Inflammatory macrophage (primary cell): ENCODE measurements at regions not wholly inside any gene's neighbourhood (a gene's known extent, or its start where the extent isn't known, plus 50 kb on each side); places are given as distances from the start of the nearest gene placed in this dataset.

Source experiments
- DNase-seq, 2 donors: peaks; one replicate each; pipeline ENCODE4 v3.0.0-alpha.2; 2020 to 2022

DNA sequence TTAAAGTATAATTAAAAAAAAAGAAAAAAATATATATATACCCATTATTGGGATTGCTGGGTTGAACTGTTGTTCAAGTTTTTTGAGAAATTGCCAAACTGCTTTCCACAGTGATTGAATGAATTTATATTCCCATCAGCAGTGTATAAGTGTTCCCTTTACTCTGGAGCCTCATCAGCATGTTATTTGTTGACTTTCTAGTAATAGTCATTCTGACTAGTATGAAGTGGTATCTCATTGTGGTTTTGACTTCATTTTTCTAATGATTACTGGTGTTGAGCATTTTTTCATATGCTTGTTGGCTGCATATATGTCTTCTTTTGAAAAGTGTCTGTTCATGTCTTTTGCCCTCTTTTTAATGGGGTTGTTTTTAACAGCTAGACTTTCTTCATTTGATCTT, 1260.8 kb upstream of the GJE1 start:
- no peak for DNase-seq

DNA sequence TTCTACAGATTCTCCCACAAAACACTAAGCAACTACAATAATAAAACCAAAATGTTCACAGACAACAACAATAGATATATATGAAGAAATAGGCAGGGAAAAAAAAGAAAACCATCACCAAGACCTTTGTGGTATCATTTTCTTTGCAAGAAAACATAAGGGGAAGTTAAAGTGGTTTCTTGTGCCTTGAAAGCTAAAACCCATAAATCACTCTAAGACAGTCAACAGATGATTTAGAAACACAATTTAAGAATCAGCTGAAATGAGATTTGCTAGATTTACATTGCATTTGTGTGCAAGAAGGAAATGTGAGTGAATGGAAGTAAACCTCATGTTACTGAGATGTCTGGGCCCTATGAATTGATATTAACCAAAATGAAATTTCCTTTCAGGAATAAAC, 1265.4 kb upstream of the GJE1 start:
- DNase-seq: no peak

DNA sequence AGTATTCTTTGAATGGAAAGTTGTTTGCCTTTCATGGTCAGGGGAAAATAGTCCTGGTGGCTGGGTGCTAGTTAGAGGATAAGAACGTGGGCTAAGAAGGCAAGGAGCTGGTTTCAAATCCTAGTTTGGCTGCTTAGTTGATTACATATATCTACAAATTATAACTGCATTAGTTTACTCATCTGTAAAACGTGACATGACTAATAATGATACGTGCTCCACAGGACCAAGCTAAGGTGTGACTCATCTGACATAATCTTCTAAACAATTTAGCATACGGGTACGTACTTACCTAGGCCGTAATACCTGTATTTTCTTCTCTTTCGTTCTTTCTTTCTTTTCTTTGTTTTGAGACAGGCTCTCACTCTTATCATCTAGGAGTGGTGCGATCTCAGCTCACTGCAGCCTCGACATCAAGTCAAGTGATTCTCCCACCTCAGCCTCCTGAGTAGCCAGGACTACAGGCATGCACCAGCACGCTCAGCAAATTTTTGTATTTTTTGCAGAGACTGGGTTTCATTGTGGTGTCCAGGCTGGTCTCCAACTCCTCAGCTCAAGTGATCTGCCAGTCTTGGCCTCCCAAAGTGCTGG, 1274.2 kb upstream of the GJE1 start:
- DNase-seq: no peak

DNA sequence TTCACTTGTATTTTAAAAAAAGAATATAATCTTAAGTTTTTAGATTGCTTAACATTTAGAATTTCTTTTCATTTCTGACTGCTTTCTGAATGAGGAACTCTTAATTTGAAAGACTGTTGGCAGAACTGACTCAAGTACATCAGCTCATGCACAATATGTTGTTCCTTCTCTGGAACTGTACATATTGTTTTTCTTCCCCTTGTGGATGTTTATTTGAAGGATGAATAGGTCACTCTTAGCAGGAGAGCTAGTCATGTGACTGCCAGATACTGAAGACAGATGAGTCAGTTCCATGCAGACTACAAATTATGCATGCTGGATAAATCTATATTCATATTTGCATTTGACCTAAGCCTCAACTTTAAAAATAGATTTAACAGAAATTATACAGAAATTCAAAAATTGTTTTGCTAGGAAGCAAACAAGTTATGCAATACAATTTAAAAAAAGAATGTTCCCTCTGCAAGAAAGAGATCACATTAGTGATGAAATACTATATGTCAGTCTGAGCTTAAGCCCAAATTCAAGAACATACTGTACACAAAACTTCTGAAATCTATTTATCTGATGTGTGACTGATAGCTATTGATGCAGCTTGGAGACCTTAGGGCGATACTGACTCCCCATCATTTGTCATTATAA, 1274.9 kb upstream of the GJE1 start:
- DNase-seq: peak; percentile 77 to 84

DNA sequence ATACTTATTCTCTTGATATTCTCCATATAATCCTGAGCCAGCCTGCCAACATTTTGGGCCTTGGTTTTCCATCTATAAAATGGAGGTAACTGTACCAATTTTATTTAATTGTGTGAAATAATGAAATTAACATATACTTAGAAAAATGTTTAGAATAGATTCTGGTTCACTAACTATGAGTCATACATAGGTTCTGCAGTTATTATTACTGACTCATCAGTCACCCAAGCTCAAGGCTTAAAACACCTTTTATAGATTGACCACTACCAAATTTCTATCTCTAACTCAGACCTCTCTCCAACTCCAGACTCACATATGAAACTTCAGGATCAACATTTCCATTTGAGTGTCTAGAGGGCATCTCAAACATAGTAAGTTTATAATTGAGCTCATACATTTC, 1277.2 kb upstream of the GJE1 start:
- DNase-seq: no peak

DNA sequence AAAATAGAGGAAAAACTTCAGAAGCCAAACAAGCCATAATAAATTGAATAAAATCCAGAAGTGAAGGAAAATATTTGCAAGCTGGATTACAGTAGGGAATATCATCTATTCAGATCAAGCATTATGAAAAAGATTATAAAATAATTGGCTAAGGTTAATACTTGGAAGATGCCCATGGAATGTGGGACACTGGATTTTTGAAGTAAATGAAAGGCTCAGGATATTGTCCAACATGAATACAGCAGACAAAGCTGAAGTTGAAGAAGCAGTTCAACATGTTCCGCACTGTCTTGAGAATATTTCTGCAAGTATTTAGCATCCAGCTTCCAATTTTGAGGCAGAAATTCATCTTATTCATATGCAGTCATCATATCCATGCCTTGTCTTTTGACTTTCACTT, 1278.4 kb upstream of the GJE1 start:
- DNase-seq: no peak

DNA sequence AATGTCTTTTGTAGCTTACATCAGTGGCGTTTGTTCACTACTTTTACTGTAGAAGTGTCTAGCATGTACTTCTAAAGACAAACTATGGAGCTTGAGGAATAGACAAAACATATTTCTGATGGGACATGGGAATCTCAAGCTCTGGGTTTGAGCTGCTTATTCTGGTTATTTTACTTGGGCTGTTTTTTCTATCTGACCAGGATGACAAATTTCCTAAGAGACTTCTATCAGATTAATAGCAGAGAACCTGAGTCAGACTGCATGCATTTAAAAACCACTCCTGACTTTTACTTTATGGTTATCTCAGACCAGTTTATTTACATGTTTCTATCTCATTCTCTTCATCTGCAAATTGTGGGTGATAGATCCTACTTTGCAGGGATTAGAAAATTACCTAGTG, 1282.3 kb upstream of the GJE1 start:
- DNase-seq: no peak

DNA sequence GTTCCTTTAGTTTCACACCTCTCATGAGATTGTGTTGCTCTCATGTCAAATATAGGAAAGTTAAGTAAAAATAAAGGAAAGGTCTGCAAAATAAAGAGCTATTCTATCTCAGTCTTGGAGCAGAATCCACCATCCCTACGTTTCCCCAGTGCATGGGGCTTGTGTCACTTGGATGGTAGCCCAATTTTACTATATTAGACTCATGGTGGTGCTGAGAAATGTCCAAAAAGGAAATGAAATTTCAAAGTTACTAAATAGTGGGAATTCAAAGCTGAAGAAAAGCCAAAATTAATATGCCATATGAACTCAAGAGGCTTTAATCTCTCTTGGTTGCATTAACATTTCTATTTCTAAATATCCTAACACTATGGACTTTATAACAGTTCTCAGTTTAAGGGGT, 1283.3 kb upstream of the GJE1 start:
- DNase-seq: no peak

DNA sequence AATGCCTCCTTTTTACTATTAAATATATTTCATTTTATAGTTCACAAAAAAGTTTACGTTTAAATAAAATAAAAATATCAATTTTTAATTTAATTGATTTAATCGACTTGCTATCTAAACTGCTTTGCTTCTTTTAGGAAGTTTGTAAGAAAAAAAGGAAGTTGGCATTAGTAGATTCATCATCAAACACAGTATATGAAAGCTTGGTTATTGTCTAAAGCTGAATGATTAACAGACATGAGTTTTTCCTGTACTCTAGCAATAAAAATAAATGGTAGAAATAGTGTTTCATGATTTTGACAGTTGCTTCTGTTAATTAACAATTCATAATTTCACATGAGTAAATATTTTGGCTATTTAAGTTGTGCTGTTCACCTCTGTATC, 1285.5 kb upstream of the GJE1 start:
- DNase-seq: peak in 1 of 2 donors; percentile 31

DNA sequence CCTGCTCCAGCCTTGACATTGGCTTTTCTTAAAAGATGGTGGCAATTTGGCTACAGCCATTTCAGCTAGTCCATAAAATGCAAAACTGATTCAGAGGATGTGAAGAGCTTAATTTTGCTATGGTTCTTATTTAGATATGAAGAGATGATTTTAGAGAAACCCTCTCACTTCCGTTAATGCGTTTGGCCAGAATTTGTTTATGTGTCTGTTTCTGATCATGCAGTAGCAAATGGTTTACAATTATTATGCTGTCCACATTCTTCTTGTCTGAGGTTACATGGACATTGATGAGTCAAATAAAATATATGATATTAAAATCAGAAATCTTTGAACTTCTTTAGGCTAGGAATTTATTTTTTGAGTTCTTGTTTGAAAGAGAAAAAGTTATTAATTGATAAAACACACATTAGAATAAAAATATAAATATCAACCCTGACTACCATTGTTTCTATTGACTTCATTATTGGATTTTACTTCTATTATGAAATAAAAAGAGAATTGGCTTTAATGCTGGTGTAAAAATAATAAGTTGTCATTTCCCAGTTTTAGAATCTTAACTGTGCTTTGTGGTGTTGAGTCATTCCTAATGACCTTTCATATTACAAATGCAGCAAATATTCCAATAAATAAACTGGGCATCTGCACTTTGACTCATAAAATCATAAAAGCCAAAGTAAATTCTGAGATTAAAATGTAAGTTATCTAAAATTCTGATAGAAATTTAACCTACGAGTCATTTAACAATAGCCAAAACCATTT, 1286.0 kb upstream of the GJE1 start:
- no peak for DNase-seq

DNA sequence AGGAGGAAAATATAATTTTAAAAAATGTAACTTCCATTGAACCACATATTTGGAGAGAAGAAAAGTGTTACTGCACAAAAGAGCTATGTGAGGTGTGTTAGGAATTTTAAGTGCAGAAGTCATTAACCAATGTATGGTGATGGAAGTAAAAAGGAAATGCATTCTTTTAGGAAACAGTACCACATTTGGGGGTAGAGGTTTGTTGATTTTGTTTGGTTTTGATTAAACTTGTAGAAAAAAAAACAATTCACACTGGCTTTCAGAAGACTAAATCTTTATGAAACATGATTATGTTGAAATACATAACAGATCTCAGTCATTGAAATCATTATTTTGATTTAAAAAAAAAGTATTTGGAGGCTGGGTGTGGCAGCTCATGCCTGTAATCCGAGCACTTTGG, 1287.0 kb upstream of the GJE1 start:
- DNase-seq: no peak

DNA sequence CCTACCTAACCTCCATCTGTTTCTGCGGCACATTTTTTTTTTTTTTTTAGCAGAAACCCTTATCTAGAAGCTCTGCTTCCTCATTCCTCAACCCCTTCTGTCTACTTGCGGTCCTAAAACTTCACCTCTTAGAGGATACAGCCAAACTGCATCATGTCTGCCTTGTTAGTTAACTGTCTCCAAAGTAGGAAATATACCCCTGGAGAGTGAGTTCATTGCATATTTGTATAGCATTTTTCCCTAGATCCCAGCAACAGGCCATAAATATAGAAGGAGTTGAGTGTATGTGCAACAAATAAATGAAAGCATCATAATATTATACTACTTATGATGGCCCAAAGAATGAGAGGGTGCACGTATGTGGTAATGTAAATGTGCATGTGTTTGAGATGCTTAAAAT, 1288.6 kb upstream of the GJE1 start:
- no peak for DNase-seq

DNA sequence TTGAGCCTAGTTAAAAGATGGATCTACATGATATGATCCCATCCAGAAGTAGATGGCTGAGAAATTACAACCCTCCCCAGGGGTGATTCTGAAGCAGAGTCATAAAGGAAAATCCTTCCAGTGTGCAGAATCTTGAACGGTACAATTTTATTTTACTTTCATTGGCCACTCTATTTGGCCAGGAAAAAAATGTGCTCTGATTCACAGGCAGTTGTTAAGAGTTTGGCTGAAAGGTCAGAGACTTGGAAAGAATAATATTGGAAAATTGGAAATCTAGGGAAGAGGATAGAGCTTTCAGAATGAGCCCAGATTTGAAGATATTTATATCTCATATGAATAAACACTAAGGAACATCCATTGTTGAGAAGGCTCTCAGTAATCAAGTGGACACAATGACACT, 1299.3 kb upstream of the GJE1 start:
- DNase-seq: no peak

DNA sequence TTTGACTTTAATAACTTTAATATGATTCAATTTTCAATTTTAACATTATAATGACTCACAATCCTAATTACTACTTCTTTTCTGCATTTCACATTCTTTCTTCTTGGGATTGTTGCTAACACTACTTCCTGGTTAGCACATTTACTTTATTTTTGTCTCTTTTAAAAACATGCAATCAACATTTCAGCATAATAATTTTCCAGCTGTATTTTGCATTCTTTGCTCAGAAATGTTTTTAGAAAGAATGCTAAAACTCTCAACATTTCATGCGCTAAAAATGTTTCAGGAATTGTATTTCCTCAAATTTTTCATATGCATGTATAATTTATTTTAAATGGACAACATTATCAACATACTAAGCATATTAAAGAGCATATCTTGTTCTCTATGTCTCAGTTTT, 1302.1 kb upstream of the GJE1 start:
- DNase-seq: no peak

DNA sequence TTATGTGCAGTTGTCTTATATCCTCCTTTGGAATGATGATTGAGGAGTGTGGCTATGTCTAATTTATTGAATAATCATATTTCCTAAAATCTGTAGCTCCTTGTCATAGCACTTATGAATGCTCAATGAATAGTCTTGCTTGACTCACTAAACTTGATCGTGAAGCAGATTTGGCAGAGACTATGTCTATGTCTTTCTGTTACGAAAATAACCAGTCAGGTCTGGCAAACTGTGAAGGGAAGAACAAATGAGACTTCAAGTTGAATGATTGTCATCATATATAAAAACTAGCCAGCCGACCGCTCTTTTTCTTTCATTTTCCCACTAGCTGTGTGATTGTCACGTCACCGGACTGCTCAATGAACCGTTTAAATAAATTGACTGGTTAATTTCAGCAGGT, 1303.9 kb upstream of the GJE1 start:
- DNase-seq: no peak

DNA sequence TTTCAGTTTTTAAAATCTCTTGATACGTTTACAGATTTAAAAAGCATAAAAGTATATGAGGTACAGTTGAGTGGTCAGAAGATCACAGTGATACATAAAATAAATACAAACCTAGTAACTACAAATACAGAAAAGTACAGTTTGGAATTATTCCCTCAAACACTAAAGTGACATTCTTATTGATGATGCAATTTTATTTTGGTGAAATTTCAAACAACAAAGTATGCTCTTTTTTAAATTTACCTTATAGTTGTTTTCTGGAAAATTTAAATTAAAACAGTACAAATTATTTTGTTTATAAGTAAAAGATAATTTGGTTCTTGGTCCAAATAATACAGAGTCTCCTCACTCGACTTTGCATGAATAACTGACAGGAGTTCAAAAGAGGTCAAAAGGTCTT, 1305.1 kb upstream of the GJE1 start:
- no peak for DNase-seq

DNA sequence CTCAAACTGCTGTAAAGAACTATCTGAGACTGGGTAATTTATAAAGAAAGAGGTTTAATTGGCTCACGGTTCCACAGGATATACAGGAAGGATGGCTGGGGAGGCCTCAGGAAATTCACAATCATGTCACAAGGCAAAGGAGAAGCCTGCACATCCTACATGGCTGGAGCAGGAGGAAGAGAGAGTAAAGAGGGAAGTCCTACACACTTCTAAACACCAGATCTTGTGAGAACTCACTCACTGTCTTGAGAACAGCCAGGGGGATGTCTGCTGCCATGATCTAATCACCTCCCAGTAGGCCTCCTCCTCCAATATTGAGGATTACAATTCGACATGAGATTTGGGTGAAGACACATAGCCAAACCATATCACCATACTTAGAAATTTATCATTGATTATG, 1307.0 kb upstream of the GJE1 start:
- DNase-seq: peak; percentile 57 to 75

DNA sequence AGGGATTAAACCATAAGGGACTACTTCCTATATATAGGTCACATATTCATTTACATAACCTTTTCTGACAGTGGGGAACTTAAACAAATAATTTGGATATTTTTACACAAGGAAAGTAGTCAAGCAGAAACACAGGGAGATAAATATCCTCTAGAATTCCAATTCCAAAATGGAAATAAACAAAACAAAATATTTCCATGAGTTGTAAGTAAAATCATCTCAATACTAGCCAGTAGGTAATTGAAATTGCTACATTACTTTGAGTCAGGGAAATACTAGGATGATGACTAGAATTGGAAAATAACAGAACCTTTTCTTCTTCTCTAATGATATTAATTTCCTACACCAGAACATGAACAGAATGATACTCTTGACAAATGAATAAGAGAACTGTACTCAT, 1308.1 kb upstream of the GJE1 start:
- DNase-seq: no peak

DNA sequence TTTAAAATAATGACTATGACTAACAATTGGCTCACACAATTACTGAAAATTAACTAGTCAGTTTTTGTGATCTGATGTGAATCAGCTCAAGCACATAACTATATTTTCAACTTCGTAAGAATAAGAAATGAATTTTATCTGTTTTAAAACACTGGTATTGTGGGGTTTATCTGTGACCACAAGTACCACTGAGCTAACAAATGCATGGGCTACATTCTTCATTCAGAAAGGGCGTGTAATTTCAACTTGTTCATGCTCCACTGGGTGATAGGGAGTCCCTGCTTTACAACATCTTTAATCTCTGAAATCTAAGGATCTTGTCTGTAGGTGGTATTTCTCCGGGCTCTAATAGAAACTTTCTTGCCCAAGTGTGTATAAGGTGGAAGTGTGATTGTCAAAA, 1311.5 kb upstream of the GJE1 start:
- no peak for DNase-seq

DNA sequence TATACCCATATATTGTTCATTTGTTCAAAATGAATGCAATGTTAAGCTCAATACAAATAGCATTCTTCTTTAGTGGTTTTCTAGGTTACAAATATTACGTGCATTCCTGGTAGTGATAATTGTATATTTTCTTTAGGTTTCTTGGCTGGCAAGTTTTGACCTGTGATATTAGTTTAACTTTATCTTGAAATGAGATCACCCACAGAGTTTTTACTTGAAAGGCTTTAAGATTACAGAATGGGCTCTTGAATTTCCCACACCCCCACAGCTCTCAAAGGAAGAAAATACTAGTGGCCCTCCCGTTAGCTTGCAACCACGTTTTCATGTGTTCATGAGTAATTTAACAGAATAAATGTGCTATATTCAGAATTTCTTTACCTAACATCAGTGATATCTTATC, 1315.5 kb upstream of the GJE1 start:
- no peak for DNase-seq

DNA sequence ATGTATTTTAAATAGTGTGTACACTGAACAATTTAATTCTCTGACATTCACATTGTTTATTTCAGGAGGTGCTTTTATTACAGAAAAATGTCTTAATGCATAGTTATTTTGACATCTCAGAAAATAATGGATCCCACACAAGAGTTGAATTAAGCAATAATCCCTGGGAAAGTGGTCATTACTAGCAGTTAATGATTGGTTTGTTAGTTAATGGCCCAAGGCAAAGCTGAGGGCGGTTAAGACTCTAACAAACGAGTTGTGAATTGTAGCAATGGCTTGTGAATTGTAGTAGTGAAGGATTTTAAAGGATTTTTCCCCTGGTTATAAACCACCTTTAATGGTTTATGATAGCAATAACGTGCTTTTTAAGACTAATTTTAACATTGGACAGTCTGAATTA, 1316.0 kb upstream of the GJE1 start:
- no peak for DNase-seq

DNA sequence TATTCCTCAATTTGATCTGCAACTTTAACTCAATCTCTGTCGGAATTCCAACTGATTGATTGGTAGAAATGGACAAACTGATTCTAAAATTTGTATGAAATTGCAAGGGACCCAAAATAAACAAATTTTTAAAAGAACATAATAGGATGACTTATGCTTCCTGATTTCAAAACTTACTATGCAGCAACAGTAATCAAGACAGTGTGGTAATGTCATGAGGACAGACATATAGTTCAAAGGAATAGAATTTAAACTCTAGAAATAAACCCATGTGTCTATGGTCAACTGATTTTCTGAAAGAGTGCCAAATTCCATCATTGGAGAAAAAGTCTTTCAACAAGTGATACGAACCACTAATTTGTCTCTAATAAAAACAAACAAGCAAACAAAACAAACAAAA, 1320.1 kb upstream of the GJE1 start:
- peak; percentile 15 to 19 for DNase-seq

DNA sequence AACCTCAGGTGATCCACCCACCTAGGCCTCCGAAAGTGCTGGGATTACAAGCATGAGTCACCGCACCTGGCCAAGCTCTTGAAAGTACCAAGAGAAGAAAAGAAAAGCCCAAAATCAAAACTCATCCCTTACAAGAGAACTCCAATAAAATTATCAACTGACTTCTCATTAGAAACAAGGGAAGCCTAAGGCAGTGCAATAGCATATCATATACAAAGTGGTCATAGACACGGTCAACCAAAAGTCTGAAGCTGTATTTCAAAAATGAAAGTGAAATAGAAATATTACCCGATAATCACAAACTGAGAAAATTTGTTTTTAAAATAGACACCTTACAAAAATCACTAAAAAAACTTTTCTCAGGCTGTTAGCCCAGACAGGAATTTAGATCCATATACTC, 1321.1 kb upstream of the GJE1 start:
- no peak for DNase-seq

DNA sequence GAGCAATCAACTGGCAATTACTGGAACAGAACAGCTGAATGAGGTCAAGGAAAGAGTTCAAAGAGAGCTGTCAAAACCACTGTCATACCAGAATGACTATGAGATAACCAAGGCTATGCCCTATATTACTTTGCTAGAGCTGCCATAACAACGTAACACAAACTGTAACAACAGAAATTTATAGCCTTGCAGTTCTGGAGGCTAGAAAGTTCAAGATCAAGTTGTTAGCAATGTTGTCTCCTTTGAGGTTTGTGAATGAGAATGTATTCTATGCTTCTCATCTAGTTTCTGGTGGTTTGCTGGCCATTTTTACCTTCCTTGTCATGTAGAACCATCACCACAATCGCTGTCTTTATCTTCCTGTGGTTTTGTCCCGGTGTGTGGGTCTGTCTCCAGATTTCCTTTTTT, 1323.0 kb upstream of the GJE1 start:
- no peak for DNase-seq

DNA sequence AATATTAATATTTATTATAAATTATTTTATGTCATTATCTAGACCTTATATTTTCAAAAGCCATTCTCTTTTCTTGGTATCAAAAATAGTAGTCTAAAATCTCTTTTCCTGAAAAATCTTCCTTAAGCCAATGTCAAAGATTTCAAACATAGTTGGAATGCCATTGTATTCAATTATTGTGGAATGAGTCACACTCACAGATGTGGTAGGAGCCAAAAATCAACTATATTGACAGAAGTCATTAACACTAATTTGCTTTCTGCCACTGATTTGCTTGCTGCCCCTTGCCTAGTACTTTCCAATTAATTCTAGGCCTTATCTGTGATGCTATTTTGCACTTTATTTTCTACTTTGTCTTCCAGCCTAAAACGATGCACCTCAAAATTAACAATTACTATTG, 1326.3 kb upstream of the GJE1 start:
- no peak for DNase-seq
